H1 (cell line): ENCODE measurements at regions not wholly inside any gene's neighbourhood (a gene's known extent, or its start where the extent isn't known, plus 50 kb on each side); places are given as distances from the start of the nearest gene placed in this dataset.

ENCODE experiments used
- EZH2 ChIP-seq: fragments of 200-600 bp; sonication (generic); IDR thresholded peaks from 2 replicates; pipeline ENCODE4 v1.7.1; 2012; ENCODE audit warnings: low read depth, mild to moderate bottlenecking, moderate library complexity, low read length, inconsistent platforms; ENCODE audit not compliant: severe bottlenecking
- POLR2A ChIP-seq, 2 experiments: IDR thresholded peaks; 1 replicate in 1 of 2; 2 replicates in 1 of 2; pipeline ENCODE4 v1.6.1; 2011; ENCODE audit warnings: low read depth in 2 of 2, low read length in 2 of 2, mild to moderate bottlenecking in 2 of 2; ENCODE audit errors: control extremely low read depth in 1 of 2
- SP1 ChIP-seq: IDR thresholded peaks from 2 replicates; pipeline ENCODE4 v1.6.1; 2011; ENCODE audit warnings: low read depth, low read length

- TF ChIP-seq POLR2A (IDR thresholded peaks at IDR 0.05; ENCODE audit: control extremely low read depth in 1 of 2, low read depth in 2 of 2, low read length in 2 of 2) = no peak
- no peak for TF ChIP-seq SP1
- no peak for TF ChIP-seq EZH2
These were observed 1236.2 kb downstream of the BRD1 start for GRCh38 chr22:48591286-48592065.
